ENCODE measurements at regions not wholly inside any gene's neighbourhood (a gene's known extent, or its start where the extent isn't known, plus 50 kb on each side); places are given as distances from the start of the nearest gene placed in this dataset.
"Not testable (repeated sequence)": the region's sequence is repeated elsewhere in the genome, so short reads cannot be mapped to it uniquely, and the experiment has no call there.

GRCh38 chr16:48956620-48957019 is 325.0 kb downstream of the CBLN1 start:
- Mint-ChIP-seq H3K9me3 (ENCODE audit: unreplicated experiment) (peaks cover 2% of the 10 kb centered on the region), H3K27ac (ENCODE audit: unreplicated experiment) (no peak overlapping the region), H3K4me3 (ENCODE audit: unreplicated experiment) (no peak overlapping the region), H3K4me1 (ENCODE audit: low read depth, unreplicated experiment) (peaks cover 6% of the 10 kb centered on the region), H3K27me3 (ENCODE audit: unreplicated experiment) (peaks cover 4% of the 10 kb centered on the region), H3K36me3 (ENCODE audit: unreplicated experiment) (no peaks in the 10 kb centered on the region)
- TF ChIP-seq CTCF (IDR thresholded peaks at IDR 0.05; ENCODE audit: partially characterized antibody, unreplicated experiment), result no peak
- no peak for DNase-seq

- peaks cover under 1% of the 10 kb centered on the region for H3K9me3 Mint-ChIP-seq (ENCODE audit: unreplicated experiment)
- peaks cover 6% of the 10 kb centered on the region for H3K4me1 Mint-ChIP-seq (ENCODE audit: low read depth, unreplicated experiment)
- H3K27ac Mint-ChIP-seq (ENCODE audit: unreplicated experiment), result no peak overlapping the region
- H3K4me3 Mint-ChIP-seq (ENCODE audit: unreplicated experiment), result no peak overlapping the region
- H3K27me3 Mint-ChIP-seq (ENCODE audit: unreplicated experiment), result peaks cover 4% of the 10 kb centered on the region
- no peaks in the 10 kb centered on the region for H3K36me3 Mint-ChIP-seq (ENCODE audit: unreplicated experiment)
- TF ChIP-seq CTCF (IDR thresholded peaks at IDR 0.05; ENCODE audit: partially characterized antibody, unreplicated experiment), result no peak
- no peak for DNase-seq
Observed at GRCh38 chr16:48955837-48956236, 325.8 kb downstream of the CBLN1 start.

- H3K27ac Mint-ChIP-seq (ENCODE audit: unreplicated experiment); H3K4me3 Mint-ChIP-seq (ENCODE audit: unreplicated experiment); H3K27me3 Mint-ChIP-seq (ENCODE audit: unreplicated experiment); H3K9me3 Mint-ChIP-seq (ENCODE audit: unreplicated experiment); H3K36me3 Mint-ChIP-seq (ENCODE audit: unreplicated experiment): not testable (repeated sequence)
- peak; percentile 20 for DNase-seq
- H3K4me1 Mint-ChIP-seq (ENCODE audit: low read depth, unreplicated experiment), result peaks cover 11% of the 10 kb centered on the region
Observed at GRCh38 chr16:48951621-48952125, 330.0 kb downstream of the CBLN1 start.

GRCh38 chr16:48950184-48950583 is 331.5 kb downstream of the CBLN1 start:
- peaks cover 2% of the 10 kb centered on the region for H3K9me3 Mint-ChIP-seq (ENCODE audit: unreplicated experiment)
- H3K4me1 Mint-ChIP-seq (ENCODE audit: low read depth, unreplicated experiment), result peaks cover 5% of the 10 kb centered on the region
- H3K36me3 Mint-ChIP-seq (ENCODE audit: unreplicated experiment), result peaks cover 9% of the 10 kb centered on the region
- H3K4me3 Mint-ChIP-seq (ENCODE audit: unreplicated experiment), result no peak overlapping the region
- peak overlapping the region; percentile 6 for H3K27ac Mint-ChIP-seq (ENCODE audit: unreplicated experiment)
- no peak for TF ChIP-seq CTCF (IDR thresholded peaks at IDR 0.05; ENCODE audit: partially characterized antibody, unreplicated experiment)
- peaks cover 9% of the 10 kb centered on the region for H3K27me3 Mint-ChIP-seq (ENCODE audit: unreplicated experiment)
- DNase-seq, result no peak

- H3K4me3 Mint-ChIP-seq (ENCODE audit: unreplicated experiment), result no peak overlapping the region
- peaks cover 2% of the 10 kb centered on the region for H3K9me3 Mint-ChIP-seq (ENCODE audit: unreplicated experiment)
- peaks cover 5% of the 10 kb centered on the region for H3K4me1 Mint-ChIP-seq (ENCODE audit: low read depth, unreplicated experiment)
- no peak for TF ChIP-seq CTCF (IDR thresholded peaks at IDR 0.05; ENCODE audit: partially characterized antibody, unreplicated experiment)
- peaks cover 9% of the 10 kb centered on the region for H3K27me3 Mint-ChIP-seq (ENCODE audit: unreplicated experiment)
- no peak for DNase-seq
- H3K36me3 Mint-ChIP-seq (ENCODE audit: unreplicated experiment), result peaks cover 9% of the 10 kb centered on the region
- H3K27ac Mint-ChIP-seq (ENCODE audit: unreplicated experiment), result peak overlapping the region; percentile 14
Observed at GRCh38 chr16:48949636-48950035, 332.0 kb downstream of the CBLN1 start.

Measured in glutamatergic neuron (in vitro differentiated cells).